GM19395 (cell line): ENCODE measurements at regions not wholly inside any gene's neighbourhood (a gene's known extent, or its start where the extent isn't known, plus 50 kb on each side); places are given as distances from the start of the nearest gene placed in this dataset.
"Not testable (repeated sequence)": the region's sequence is repeated elsewhere in the genome, so short reads cannot be mapped to it uniquely, and the experiment has no call there.

Experiments
- ATAC-seq: cut with Tn5 transposase; IDR thresholded peaks from one replicate; pipeline ENCODE4 v1.9.1; 2021; ENCODE audit warnings: mild to moderate bottlenecking, moderate library complexity; ENCODE audit not compliant: unreplicated experiment

DNA sequence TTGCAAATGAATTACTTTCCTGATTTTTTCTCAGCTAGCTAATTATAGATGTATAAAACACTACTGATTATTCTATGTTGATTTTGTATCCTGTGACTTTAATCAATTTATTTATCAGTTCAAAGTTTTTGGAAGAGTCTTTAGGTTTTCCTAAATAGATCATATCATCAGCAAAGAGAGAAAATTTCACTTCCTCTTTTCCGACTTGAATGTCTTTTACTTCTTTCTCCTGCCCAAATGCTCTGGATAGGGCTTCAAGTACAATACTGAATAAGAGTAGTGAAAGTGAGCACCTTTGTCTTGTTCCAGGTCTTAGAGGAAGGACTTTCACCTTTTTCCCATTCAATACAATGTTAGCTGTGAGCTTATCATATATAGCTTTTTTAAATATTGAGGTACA lies 417.9 kb downstream of the PDGFC start:
- no peak for ATAC-seq

DNA sequence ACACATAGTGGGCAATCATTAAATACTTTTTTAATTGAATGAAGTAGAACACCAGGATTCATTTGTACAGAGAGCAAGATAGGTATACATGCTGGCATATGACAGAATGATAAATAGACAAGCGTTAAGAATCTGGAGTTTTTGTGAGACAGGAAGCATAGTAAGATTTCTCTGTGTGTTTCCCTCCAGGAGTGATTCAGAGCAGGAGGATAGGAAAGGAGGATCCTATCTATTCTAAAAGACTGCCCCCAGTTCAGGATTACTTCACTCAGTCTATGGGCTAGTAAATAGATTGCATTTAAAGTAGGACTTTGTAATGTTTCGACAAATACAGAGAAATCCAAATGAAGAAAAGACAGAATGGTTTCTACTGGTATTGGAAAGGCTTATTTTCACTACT lies 423.7 kb downstream of the PDGFC start:
- ATAC-seq: no peak

DNA sequence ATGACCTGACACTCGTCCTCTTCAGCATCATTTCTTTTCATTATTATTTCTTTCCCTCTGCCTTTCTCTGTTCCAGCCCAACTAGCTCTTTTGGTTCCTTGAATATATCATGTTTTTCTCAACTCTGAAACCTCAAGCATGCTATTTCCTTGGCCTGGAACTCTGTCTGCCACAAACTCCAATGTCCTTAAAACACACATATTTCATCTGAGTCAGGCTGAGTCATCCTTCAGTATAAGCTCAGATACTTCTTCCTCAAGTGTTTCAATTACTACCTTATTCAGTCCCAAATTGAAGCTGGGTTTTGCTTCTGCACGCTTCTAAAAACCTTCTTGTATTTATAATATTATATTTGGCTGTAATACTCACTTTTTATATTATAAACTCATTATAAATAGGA lies 424.2 kb downstream of the PDGFC start:
- ATAC-seq: no peak

DNA sequence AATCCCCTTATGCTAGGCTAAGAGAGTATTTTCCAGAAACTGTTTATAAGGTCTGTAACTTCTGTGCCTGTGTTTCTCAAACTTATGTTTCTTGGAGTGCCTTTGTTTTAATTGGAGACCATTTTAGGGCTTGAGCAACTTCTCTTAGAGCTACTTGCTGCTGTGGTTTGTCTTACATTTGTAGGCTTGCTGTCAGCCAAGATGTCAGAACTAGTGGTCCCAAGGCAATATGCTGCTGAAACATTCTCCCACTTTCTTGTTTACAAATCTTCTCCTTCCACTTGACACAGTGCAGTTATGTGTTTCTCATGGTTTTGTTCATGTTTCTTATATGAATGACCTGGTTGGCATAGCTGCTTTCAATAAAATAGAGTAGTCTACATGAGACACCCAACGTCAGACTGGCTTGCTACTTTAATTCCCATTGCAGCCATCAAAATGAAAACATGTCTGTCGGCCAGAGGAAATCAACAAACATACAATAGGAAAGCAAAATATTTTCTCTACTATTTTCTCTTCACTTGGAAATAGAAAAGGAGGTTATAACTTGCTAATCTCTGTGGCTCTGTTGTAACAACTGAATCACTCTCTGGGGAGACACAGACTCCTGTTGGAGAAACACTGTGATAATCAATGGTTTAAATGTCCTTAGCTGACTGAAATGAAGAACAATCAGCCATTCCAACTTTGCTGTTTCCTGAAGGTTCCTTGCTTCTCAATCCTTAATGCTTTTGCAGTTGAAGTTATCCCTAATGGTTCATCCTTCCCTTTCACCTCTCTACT lies 426.4 kb downstream of the PDGFC start:
- no peak for ATAC-seq

DNA sequence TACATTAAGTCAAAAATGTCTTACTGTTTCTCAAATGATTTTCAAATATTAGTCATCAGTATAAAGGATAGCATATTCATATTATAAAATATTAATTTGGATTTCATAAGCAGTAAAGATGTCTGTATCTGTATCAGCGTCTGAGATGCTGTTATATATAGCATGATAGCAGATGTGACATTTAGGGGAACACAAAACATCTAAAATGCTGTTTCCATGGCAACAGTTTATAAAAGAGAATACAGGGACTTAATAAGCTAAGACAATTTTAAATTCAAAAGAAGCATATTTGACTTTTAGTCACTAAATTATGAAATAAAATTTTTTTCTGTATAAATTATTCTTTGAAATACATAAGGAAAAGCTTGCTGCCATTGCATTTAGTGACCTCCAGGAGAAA lies 432.2 kb downstream of the PDGFC start:
- no peak for ATAC-seq

DNA sequence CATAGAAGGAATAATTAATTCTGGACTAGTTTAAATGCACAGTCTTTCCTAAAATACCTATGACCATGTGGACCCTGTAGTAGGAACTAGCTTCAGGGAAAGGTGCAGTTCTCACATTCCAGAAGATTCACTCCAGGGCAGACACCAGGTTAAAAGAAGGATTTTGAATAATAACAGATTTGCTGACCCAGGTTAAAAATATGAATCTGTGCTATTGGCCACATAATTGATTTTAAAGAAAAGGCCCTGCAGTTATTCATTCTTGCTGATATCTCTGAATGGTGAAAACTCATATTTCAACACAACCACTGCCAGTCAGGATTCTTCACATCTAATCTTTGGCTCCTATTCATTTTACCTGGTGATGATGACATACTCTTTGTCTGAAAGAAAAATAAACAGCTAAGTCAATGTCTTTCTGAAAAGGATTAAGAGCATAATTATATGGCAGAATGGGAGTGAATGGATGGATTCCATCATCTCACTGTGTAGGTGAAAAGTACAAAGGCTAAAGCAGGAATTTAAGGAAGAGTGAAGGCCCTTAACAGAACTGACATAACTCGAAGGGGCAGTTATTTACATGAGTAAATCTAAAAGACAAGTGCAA lies 432.8 kb downstream of the PDGFC start:
- no peak for ATAC-seq

DNA sequence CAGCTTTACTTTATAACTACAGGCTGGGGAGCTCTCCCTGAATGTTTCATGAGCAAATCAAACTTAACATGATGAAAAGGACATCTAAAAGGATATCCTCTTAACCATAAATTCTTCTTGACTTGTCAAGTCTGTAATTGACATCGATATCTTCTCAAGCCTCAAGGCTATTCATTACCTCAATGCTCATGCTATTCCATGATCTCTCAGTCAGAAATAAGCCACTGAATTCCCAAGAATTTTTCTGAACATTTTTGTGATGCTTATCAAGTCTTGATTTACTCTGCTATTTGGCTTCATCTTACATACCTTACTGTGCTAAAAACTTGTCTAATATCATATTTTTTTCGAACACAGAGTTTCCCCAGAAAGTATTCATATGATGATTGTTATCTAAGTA lies 433.4 kb downstream of the PDGFC start:
- no peak for ATAC-seq

DNA sequence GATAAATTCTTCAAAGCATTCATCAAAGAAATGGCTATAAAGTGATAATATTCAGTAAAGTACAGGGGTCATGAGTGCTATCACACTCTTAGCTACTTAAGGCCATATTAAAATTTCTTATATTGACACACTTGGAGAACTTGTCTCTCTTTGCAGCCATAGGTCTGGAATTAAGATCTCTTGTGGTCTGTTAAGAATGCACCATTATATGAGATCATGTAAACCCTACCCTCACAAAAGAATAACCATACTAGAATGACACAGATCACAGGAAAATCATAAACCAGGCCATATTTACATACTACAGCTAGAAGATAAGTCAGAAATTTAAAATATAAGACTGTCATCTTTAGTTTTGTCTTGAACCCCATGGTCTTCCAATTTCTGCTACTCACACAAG lies 434.3 kb downstream of the PDGFC start:
- no peak for ATAC-seq

DNA sequence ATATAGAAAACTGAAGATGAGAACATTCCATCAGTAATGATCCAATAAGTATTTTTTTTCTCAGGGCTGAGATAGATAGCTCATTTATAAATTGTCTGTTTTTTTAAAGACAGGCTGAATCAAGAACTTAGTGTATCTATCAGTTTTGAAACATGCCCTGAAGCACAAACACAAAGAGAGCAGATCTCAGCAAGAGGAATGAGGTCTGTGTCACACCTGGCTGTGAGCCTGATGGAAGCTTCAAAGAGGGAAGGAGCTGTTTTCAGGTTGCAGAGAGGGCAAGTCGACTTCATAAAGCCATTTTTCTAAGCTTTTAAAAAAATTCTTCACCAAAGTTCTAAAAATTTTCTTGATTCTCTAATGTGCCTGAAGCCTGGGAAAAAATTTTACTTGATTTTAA lies 434.9 kb downstream of the PDGFC start:
- ATAC-seq: no peak

DNA sequence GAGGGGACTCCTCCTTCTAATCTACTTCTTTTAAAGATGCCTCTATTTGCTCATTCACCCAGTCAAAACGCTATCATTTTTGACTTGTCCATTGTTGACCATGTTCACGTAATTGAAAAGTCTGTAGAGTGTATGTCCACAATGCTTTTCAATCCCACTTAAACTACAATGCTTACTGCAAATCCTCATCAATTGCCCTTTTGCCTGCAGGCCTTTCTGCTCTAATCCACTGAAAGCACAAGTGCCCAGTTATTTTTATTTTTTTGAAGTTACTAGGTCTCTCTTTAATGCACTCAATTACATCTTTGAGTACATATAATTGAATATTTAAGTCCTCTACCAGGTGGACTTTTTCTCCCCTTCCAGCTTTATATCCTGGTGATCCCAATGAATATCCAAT lies 437.4 kb downstream of the PDGFC start:
- no peak for ATAC-seq

DNA sequence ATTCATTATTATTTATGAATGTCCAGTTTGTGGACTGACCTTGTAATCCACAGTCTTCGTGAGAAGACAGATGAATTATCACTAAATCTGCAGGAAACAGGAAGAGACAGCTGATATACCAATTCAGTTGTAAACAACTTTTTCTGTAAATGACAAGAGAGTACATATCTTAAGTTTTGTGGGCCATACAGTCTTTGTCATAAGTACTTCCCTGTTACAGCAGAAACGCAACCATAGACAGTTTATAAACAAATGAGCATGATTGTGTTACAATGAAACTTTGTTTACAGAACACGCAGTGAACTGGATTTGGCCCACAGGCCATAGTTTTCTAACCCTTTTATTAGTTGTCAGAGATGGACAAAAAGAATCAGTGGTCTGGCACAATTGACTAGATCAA lies 443.4 kb downstream of the PDGFC start:
- no peak for ATAC-seq

DNA sequence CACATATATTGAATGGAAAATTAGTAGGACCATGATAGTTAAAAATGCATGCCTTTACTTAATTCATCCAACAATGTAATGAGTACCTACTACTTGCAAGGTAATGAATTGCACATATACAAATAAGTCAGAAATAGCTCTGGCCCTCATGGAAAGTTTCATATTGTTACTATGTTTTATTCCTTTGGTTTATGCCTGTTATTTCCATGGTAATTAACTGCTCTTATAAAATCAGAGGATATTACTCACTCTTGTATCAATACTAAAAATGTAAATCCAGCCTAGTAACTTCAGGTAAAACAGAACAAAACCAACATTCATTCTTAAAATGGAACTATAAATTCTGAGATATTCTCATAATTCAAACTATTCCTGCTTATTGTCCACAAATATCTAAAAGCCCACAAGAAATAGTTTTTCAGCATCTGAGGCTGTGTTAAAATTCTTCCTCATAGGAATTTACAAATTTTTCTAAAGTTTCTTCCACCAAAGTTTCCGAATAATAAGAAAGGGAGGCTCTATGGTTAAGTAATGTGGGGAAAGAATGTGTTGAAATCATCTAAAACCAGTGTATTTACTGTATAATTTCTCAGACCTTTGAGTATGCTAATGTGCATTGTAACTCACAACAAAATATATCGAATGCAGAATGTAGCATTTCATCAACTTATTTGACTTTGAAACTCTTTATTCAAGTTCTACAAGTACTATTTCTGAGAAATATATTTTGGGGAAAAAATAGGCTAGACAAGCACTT lies 444.2 kb downstream of the PDGFC start:
- ATAC-seq: no peak

DNA sequence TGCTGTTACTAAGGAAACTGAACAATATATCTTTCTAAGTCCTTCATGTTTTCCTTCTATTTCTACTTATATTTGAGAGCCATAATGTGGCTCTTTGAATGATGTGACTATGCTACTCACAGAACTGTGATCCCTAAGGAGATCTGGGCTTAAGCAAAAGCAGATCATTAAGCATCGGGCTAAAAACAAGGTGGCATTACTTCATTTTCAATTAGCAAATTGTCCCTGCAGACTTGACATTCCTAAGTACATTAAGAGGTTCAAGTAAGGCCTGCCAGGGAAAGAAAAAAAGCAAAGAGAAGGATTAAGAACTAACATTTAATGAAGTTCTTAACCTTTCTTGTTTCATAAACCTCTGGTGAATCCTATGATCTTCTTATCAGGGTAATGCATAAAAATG lies 447.6 kb downstream of the PDGFC start:
- ATAC-seq: no peak

DNA sequence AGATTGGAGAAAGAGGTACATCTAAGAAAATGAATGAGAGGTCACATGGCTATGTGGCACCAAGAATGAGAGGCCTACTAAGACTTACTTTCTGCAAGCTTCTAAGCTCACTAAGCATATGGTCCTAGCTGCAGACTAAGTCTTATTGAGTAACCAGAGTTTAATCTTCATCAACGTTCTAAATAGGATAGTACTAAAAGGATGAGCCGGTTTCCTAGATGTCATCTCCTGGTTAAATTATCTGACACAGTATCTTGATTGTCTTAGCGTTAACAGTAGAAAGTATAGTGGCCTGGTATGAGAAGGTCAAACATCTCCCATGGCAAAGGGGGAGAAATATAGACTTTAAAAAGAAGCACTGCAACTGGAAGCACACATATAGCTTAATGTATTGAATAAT lies 448.1 kb downstream of the PDGFC start:
- no peak for ATAC-seq

DNA sequence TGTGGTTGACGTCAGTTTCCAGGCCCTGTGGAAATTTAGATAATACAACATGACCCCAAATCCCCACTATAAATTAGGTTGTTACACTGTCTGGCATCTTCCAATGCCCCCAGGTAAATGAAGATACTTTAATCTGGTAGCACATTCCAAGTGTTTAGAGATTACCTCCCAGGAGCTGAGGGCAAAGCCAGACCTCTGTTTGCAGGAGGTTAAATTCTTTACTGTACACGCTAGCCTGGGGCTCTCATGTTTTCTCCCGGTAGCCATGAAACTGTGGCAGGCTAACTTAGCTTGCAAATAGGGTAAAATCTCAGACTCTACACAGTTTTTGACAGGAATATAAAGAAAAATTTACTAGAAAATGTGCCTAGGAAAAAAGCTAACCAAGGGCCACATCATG lies 450.0 kb downstream of the PDGFC start:
- ATAC-seq: no peak

DNA sequence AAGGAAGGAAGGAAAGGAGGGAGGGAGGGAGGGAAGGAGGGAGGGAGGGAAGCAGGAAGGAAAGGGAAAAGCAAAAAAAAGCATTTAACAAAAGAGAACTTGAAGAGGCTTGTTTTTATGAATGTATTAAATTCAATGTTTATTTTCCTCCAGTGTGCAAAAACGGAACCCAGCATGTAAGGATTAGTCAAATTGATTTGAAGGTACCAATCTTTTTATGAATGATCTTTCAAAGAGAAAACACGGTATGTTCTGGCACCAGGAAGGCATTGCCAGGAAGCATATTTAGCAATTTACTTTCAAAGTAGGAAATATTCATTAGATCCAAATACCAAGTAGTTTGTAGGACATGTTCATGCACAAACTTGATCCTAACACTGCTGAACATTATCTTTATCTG lies 453.6 kb downstream of the PDGFC start:
- ATAC-seq: no peak

DNA sequence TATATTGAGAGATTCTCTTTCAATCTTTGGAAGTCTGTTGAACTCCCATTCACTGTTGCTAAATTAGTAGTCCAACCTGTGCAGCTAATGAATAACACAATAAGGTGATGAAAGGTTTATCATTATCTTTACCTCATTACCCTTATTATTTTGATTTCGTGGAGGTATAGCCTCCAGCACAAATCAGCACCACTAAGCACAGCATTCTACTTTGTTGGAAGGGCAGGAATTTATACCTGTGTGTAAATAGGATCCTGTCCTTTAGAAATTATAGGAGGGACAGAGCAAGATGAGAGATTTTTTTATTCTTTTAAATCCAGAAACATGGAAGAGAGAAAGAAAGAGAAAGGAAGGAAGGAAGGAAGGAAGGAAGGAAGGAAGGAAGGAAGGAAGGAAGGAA lies 454.1 kb downstream of the PDGFC start:
- no peak for ATAC-seq

DNA sequence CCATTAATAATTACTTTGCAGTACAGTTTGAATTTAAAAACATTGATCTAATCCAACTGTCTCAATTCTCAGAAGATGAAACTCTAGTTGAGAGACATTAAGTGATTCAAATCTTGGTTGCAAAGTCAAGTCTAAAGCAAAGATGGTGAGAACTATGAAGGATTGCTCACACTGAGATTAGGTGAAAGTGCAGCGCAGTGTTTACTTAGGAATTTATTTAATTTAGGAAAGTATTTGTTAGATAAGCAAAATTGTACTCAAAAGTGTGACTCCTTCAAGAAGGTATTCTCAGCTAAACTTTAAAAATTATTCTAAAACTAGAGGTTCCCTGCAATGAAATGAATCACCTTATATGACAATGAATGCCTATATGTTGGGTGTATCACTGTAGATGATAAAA lies 454.9 kb downstream of the PDGFC start:
- no peak for ATAC-seq

DNA sequence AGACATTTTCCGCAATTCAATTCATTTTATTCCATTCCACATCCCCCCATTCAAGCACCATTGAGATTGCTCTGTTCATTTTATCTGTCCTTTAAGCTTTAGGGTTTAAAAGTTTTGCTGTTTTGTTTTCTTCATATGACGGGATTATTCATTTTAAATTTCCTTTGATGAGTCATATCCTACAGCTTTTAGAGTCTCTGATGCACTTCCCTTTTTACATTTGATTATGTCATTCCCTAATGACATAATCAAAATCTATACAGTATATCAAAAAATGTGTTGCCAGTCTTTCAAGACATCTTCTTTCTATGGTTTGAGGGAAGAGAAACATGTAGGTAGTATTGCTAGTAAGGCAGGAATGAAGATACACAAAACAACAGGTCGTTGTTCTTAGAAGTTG lies 456.3 kb downstream of the PDGFC start:
- no peak for ATAC-seq

DNA sequence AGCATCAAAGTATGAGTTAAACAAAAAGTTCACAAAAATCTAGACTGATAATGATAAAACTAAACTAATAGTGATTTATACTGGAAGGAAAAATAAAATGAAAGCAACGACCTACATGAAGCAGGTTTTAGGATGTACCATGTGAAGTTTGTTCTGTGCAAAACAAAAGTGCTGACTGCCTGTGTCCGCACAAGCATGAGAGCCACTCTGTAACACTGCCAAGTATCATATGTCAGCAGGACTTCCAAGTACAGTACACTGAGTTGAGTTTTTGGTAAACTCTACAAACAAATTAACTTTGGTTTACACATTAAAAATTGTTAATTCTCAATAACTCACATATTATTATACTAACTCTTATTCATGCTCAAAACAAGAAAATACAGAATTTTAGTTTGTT lies 459.0 kb downstream of the PDGFC start:
- ATAC-seq: no peak

DNA sequence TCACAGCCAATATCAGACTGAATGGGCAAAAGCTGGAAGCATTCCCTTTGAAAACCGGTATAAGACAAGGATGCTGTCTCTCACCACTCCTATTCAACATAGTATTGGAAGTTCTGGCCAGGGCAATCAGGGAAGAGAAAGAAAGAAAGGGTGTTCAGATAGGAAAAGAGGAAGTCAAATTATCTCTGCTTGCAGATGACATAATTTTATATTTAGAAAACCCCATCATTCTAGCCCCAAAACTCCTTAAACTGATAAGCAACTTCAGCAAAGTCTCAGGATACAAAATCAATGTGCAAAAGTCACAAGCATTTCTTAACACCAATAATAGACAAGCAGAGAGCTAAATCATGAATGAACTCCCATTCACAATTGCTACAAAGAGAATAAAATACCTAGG lies 461.7 kb downstream of the PDGFC start:
- not testable (repeated sequence) for ATAC-seq

DNA sequence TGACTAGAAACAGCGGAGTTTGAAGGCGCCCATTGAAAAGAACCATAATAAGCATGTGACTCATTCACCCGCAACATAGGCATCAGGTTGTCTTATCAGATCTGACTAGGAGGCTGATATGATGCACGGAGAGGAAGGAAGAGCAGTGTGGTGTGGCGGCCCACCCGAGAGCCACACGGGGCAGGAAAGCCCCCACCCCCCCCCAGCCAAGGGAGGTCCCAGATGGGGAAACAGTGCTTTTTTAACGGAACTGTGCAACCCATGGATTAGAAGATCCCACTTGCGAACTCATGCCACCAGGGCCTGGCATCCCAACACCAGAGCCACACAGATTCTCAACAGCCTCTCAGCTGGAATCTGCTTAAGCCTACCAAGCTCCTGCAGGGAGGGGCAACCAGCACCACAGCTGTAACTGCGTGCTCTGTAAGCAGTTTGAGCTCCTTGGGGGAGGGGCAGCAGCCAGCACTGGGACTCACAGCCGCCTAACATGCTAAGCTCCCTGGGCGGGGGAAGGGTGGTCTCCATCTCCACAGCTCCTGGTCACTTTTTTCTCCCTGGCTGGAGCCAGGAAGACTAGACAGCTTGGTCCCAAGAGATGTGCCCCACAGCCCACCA lies 466.2 kb downstream of the PDGFC start:
- ATAC-seq: no peak
